ENCODE measurements at regions not wholly inside any gene's neighbourhood (a gene's known extent, or its start where the extent isn't known, plus 50 kb on each side); places are given as distances from the start of the nearest gene placed in this dataset.
"Not testable (repeated sequence)": the region's sequence is repeated elsewhere in the genome, so short reads cannot be mapped to it uniquely, and the experiment has no call there.

DNA sequence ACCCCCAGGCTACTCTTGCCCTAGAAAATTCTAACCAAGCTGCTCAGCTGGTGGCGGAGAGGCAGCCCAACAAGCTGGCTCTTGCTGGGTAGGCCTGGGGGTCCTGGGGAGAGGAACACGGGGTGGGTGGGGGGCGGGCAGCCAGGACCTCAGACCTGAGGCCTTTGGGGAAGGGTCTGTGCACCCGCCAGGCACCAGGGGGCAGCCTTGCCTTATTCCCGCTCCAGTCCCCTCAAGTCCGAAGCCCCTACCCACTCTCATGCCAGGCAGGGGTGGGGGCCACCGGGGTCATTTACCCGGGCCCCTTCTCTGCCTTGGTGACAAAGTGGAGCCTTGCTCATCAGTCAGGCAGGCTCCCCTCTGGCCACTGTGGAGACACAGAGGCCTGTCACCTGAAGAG is 515.1 kb downstream of the TP53TG3F start:
- not testable (repeated sequence) for H3K36me3 ChIP-seq (ENCODE audit: control insufficient read depth, insufficient read depth, low read length); H3K4me3 ChIP-seq (ENCODE audit: extremely low read depth, insufficient read depth, low read length, poor library complexity, severe bottlenecking); H3K4me1 ChIP-seq (ENCODE audit: control insufficient read depth, insufficient read depth, low read length, poor library complexity, severe bottlenecking); H3K9me3 ChIP-seq (ENCODE audit: control insufficient read depth, low read length); H3K27ac ChIP-seq (ENCODE audit: low read depth, low read length, severe bottlenecking)
- WGBS, 2 experiments (ENCODE audit: insufficient coverage in 2 of 2): no CpG with 5 or more reads among the region's 8 CpGs

DNA sequence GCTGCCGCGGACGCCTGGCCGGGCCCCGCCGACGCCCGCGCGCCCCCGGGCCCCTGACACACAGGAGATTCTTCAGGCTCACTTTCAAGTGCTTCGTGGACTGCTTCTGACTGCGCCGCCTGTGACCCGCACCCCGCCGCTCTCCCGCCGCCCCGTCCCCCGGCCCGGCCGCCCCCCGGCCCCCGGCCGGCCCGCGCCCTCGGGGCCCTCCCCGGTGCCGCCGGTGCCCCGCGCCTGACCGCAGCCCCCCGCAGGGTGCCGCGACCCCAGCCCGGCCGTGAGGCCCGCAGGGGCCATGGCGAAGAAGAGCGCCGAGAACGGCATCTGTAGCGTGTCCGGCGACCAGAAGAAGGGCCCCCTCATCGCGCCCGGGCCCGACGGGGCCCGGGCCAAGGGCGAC is 516.3 kb downstream of the TP53TG3F start:
- H3K9me3 ChIP-seq (ENCODE audit: control insufficient read depth, low read length); H3K4me3 ChIP-seq (ENCODE audit: extremely low read depth, insufficient read depth, low read length, poor library complexity, severe bottlenecking); H3K4me1 ChIP-seq (ENCODE audit: control insufficient read depth, insufficient read depth, low read length, poor library complexity, severe bottlenecking); H3K36me3 ChIP-seq (ENCODE audit: control insufficient read depth, insufficient read depth, low read length); H3K27ac ChIP-seq (ENCODE audit: low read depth, low read length, severe bottlenecking): not testable (repeated sequence)
- WGBS, 2 experiments (ENCODE audit: insufficient coverage in 2 of 2): no CpG with 5 or more reads among the region's 55 CpGs

DNA sequence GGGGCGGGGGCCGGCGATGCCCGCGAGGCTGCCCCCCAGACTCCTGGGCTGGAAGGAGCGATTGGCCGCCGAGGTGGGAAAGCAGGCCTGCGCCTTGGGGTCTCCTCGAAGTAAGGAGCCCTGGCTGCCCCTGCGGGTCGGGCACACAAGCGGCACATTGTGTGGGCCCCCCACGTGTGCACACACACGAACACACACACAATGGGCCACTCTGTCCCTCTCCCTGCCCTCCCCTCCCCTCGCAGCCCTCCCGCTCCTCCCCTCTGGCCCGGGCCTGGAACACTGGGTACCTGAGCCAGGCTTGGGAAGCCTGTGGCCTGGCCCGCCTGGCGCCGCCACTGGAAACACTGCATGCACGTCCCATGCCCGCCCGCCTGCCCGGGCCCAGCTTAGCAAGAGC is 517.1 kb downstream of the TP53TG3F start:
- WGBS, 2 experiments (ENCODE audit: insufficient coverage in 2 of 2): 100% methylated on average over 1 of the region's 25 CpGs; no CpG with 5 or more reads in 1 of the 2 experiments
- not testable (repeated sequence) for H3K27ac ChIP-seq (ENCODE audit: low read depth, low read length, severe bottlenecking); H3K4me3 ChIP-seq (ENCODE audit: extremely low read depth, insufficient read depth, low read length, poor library complexity, severe bottlenecking); H3K36me3 ChIP-seq (ENCODE audit: control insufficient read depth, insufficient read depth, low read length); H3K4me1 ChIP-seq (ENCODE audit: control insufficient read depth, insufficient read depth, low read length, poor library complexity, severe bottlenecking); H3K9me3 ChIP-seq (ENCODE audit: control insufficient read depth, low read length)

DNA sequence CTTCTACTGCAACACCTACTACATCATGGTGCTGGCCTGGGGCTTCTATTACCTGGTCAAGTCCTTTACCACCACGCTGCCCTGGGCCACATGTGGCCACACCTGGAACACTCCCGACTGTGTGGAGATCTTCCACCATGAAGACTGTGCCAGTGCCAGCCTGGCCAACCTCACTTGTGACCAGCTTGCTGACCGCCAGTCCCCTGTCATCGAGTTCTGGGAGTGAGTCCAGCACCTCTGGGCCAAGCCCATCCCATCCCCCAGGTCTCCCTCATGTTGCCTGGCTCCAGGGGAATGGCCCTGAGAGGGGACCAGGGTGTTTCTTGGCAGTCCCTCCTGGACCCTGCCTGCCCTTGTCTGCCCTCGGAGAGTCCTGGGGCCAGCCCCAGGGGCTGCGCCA is 519.4 kb downstream of the TP53TG3F start:
- not testable (repeated sequence) for H3K4me3 ChIP-seq (ENCODE audit: extremely low read depth, insufficient read depth, low read length, poor library complexity, severe bottlenecking); H3K4me1 ChIP-seq (ENCODE audit: control insufficient read depth, insufficient read depth, low read length, poor library complexity, severe bottlenecking); H3K36me3 ChIP-seq (ENCODE audit: control insufficient read depth, insufficient read depth, low read length); H3K27ac ChIP-seq (ENCODE audit: low read depth, low read length, severe bottlenecking); H3K9me3 ChIP-seq (ENCODE audit: control insufficient read depth, low read length)
- no CpG with 5 or more reads among the region's 6 CpGs for WGBS, 2 experiments (ENCODE audit: insufficient coverage in 2 of 2)

DNA sequence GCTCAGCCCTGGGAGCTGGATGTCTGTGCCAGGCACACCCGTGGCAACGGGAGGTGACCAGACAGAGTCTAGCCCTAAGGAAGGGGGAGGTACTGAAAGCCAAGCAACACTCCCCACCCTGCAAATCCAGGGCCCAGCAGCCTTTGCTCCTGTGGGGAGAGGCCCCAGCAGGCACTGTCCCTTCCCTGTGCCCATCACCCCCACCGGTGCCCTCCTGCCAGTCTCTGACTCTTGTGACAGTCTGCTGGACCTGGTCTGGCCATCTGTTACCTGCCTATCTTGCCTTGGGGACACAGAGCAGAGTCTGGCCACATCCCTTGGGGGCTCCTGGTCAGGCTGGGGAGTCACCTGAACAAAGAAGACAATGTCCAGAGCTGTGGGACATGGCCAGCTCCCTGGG is 520.2 kb downstream of the TP53TG3F start:
- not testable (repeated sequence) for H3K4me3 ChIP-seq (ENCODE audit: extremely low read depth, insufficient read depth, low read length, poor library complexity, severe bottlenecking); H3K4me1 ChIP-seq (ENCODE audit: control insufficient read depth, insufficient read depth, low read length, poor library complexity, severe bottlenecking); H3K27ac ChIP-seq (ENCODE audit: low read depth, low read length, severe bottlenecking); H3K36me3 ChIP-seq (ENCODE audit: control insufficient read depth, insufficient read depth, low read length); H3K9me3 ChIP-seq (ENCODE audit: control insufficient read depth, low read length)
- no CpG with 5 or more reads among the region's 3 CpGs for WGBS, 2 experiments (ENCODE audit: insufficient coverage in 2 of 2)

DNA sequence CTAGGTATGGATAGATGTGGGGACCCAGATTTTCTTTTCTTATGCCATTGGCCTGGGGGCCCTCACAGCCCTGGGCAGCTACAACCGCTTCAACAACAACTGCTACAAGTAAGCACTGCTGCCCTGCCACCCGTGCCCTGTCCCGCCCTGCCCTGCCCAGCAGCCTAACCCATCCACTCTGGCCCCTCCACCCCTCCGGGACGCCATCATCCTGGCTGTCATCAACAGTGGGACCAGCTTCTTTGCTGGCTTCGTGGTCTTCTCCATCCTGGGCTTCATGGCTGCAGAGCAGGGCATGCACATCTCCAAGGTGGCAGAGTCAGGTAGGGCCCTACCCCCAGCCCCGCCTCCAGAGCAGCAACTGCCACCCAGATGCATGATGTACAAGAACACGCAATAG is 521.3 kb downstream of the TP53TG3F start:
- H3K4me3 ChIP-seq (ENCODE audit: extremely low read depth, insufficient read depth, low read length, poor library complexity, severe bottlenecking); H3K36me3 ChIP-seq (ENCODE audit: control insufficient read depth, insufficient read depth, low read length); H3K4me1 ChIP-seq (ENCODE audit: control insufficient read depth, insufficient read depth, low read length, poor library complexity, severe bottlenecking); H3K27ac ChIP-seq (ENCODE audit: low read depth, low read length, severe bottlenecking); H3K9me3 ChIP-seq (ENCODE audit: control insufficient read depth, low read length): not testable (repeated sequence)
- no CpG with 5 or more reads among the region's 8 CpGs for WGBS, 2 experiments (ENCODE audit: insufficient coverage in 2 of 2)

DNA sequence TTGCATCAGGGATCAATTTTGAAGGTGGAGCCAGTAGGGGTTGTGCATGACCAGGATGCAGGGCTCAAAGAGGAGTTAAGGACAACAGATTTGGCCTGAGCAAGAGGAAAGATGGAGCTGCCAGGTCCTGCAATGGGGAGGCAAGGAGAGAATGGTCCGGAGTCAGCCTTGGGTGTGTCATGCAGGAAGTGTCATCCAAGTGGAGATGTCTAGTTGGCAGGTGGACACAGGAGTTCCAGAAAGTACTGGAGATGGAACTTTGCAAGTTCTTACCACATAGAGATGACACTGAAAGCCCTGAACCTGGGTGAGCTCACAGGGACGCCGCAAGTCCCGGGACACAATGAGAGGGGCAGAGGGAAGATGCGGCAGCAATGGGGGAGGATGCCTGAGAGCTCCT is 525.0 kb downstream of the TP53TG3F start:
- not testable (repeated sequence) for H3K4me3 ChIP-seq (ENCODE audit: extremely low read depth, insufficient read depth, low read length, poor library complexity, severe bottlenecking); H3K36me3 ChIP-seq (ENCODE audit: control insufficient read depth, insufficient read depth, low read length); H3K4me1 ChIP-seq (ENCODE audit: control insufficient read depth, insufficient read depth, low read length, poor library complexity, severe bottlenecking); H3K27ac ChIP-seq (ENCODE audit: low read depth, low read length, severe bottlenecking); H3K9me3 ChIP-seq (ENCODE audit: control insufficient read depth, low read length)
- no CpG with 5 or more reads among the region's 5 CpGs for WGBS, 2 experiments (ENCODE audit: insufficient coverage in 2 of 2)

DNA sequence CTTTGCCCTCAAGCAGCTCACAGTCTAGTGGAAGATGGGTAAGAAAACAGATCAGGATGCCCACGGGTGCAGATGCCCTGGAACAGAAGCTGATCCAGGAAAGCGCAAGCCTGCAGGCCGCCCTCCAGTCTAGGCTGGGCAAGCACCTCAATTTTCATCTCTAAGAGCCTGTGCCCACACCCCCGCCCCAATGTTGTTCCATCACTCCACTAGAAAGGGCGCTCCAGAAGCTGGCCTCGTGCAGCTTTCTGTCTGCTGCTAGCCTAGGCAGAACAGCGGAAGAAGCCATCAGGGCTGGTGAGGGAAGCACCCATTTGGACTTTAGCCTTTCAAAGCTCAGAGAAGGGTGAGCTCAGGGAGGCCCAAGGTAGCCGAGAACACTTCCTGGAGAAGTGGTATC is 527.1 kb downstream of the TP53TG3F start:
- H3K27ac ChIP-seq (ENCODE audit: low read depth, low read length, severe bottlenecking); H3K4me1 ChIP-seq (ENCODE audit: control insufficient read depth, insufficient read depth, low read length, poor library complexity, severe bottlenecking); H3K9me3 ChIP-seq (ENCODE audit: control insufficient read depth, low read length); H3K4me3 ChIP-seq (ENCODE audit: extremely low read depth, insufficient read depth, low read length, poor library complexity, severe bottlenecking); H3K36me3 ChIP-seq (ENCODE audit: control insufficient read depth, insufficient read depth, low read length): not testable (repeated sequence)
- 100% methylated on average over 1 of the region's 8 CpGs; no CpG with 5 or more reads in 1 of the 2 experiments for WGBS, 2 experiments (ENCODE audit: insufficient coverage in 2 of 2)

DNA sequence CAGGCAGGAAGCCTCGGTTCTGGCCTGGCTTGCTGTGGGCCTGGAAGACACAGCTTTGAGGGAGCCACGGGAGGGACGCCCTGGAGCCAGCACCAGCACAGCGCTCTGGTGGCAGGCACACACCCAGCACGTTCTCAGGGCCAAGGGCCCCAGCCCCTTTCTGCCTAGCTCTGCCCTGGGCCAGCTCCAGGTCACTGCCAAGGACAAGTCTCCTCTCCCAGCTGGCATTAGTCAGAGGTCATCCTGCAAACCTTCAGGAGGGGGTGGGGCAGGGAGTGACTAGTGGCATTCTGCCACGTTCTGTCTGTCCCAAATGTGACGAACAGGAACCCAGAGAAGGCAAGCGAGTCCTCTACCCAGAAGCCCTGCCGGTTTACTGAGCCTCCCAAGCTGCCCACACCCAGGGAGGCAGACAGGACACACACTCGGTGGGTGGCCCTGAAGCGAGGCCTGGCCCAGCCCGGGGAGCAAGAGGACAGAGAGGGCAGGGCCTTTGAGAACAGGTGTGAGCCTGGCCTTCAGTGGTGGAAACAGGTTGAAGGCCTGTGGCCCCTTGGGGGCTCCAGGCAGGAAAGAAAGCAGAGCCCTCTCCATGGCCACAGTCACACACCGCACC is 528.0 kb downstream of the TP53TG3F start:
- H3K4me1 ChIP-seq (ENCODE audit: control insufficient read depth, insufficient read depth, low read length, poor library complexity, severe bottlenecking); H3K4me3 ChIP-seq (ENCODE audit: extremely low read depth, insufficient read depth, low read length, poor library complexity, severe bottlenecking); H3K27ac ChIP-seq (ENCODE audit: low read depth, low read length, severe bottlenecking); H3K9me3 ChIP-seq (ENCODE audit: control insufficient read depth, low read length); H3K36me3 ChIP-seq (ENCODE audit: control insufficient read depth, insufficient read depth, low read length): not testable (repeated sequence)
- WGBS, 2 experiments (ENCODE audit: insufficient coverage in 2 of 2): no CpG with 5 or more reads among the region's 13 CpGs

DNA sequence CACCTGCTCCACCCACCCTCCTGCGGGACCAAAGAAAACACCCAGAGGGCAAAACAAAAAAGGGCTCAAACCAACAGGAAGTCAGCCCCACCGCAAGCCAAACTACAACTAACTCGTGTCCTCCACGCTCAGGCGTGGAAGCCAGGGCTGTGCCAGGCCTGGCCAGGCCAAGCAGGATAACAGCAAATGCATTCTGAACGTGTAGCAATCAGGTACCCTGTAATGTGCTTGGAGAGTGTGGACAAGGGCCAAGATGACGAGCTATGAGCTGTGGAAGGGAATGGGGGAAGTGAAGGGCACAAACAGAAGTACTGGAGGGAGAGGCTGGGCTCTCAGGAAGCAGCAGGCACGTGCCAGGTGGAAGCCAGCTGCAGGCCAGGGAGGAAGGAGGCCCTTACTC is 528.6 kb downstream of the TP53TG3F start:
- H3K9me3 ChIP-seq (ENCODE audit: control insufficient read depth, low read length); H3K36me3 ChIP-seq (ENCODE audit: control insufficient read depth, insufficient read depth, low read length); H3K27ac ChIP-seq (ENCODE audit: low read depth, low read length, severe bottlenecking); H3K4me3 ChIP-seq (ENCODE audit: extremely low read depth, insufficient read depth, low read length, poor library complexity, severe bottlenecking); H3K4me1 ChIP-seq (ENCODE audit: control insufficient read depth, insufficient read depth, low read length, poor library complexity, severe bottlenecking): not testable (repeated sequence)
- no CpG with 5 or more reads among the region's 8 CpGs for WGBS, 2 experiments (ENCODE audit: insufficient coverage in 2 of 2)

DNA sequence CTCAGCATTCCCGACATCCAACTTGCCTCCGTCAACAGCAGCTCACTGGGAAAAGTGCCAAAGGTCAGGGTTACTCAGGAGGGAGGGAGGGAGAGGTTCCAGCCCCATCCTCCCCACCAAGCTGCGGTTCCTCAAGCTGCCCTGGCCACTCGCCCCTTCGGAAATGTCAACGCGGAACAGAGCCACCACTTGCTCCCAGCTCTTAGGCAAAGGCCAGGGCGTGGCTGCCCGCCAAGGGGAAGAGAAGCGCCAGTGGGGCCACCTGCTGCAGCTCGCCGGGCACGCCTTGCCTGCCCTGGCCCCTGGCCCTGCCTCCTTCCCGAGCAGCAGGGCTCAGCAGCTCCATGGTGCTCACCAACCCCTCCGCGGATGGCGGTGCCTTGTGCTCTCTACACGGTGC is 531.1 kb downstream of the TP53TG3F start:
- H3K9me3 ChIP-seq (ENCODE audit: control insufficient read depth, low read length); H3K4me1 ChIP-seq (ENCODE audit: control insufficient read depth, insufficient read depth, low read length, poor library complexity, severe bottlenecking); H3K36me3 ChIP-seq (ENCODE audit: control insufficient read depth, insufficient read depth, low read length); H3K27ac ChIP-seq (ENCODE audit: low read depth, low read length, severe bottlenecking); H3K4me3 ChIP-seq (ENCODE audit: extremely low read depth, insufficient read depth, low read length, poor library complexity, severe bottlenecking): not testable (repeated sequence)
- WGBS, 2 experiments (ENCODE audit: insufficient coverage in 2 of 2): no CpG with 5 or more reads among the region's 18 CpGs

Data from mesodermal cell (in vitro differentiated cells).